SK-N-SH treated with all-trans-retinoic acid at 6 μM for 48 hours (cell line): ENCODE measurements at regions not wholly inside any gene's neighbourhood (a gene's known extent, or its start where the extent isn't known, plus 50 kb on each side); places are given as distances from the start of the nearest gene placed in this dataset.

ENCODE experiments used
- ARNTL ChIP-seq: fragments of 450-650 bp; formaldehyde crosslinking; IDR thresholded peaks from 2 replicates; pipeline ENCODE4 v1.5.0; 2020; ENCODE audit warnings: low read depth, mild to moderate bottlenecking, moderate library complexity, borderline replicate concordance
- CSRNP3 ChIP-seq: fragments of 250-450 bp; sonication (Bioruptor Pico); IDR thresholded peaks from 2 replicates; pipeline ENCODE4 v1.5.1; 2021; ENCODE audit warnings: mild to moderate bottlenecking, moderate library complexity
- ISL1 ChIP-seq: fragments of 250-450 bp; sonication (Bioruptor Pico); IDR thresholded peaks from 2 replicates; pipeline ENCODE4 v2.1.2; 2022; ENCODE audit warnings: mild to moderate bottlenecking, moderate library complexity
- OSR1 ChIP-seq: fragments of 250-450 bp; sonication (Bioruptor Pico); IDR thresholded peaks from 2 replicates; pipeline ENCODE4 v1.8.0; 2022; ENCODE audit warnings: moderate library complexity, mild to moderate bottlenecking, inconsistent platforms
- PATZ1 ChIP-seq: fragments of 250-450 bp; sonication (Bioruptor Pico); IDR thresholded peaks from 2 replicates; pipeline ENCODE4 v1.8.0; 2020; ENCODE audit warnings: mild to moderate bottlenecking, moderate library complexity, borderline replicate concordance
- PPARA ChIP-seq: fragments of 250-450 bp; sonication (Bioruptor Pico); IDR thresholded peaks from 2 replicates; pipeline ENCODE4 v1.5.0; 2020; ENCODE audit warnings: mild to moderate bottlenecking, borderline replicate concordance
- SNAI2 ChIP-seq: fragments of 250-450 bp; sonication (Bioruptor Pico); IDR thresholded peaks from 2 replicates; pipeline ENCODE4 v1.5.0; 2020; ENCODE audit warnings: mild to moderate bottlenecking, moderate library complexity
- TCF4 ChIP-seq: fragments of 250-450 bp; sonication (Bioruptor Pico); IDR thresholded peaks from 2 replicates; pipeline ENCODE4 v1.8.0; 2021; ENCODE audit warnings: mild to moderate bottlenecking, moderate library complexity, borderline replicate concordance

GRCh38 chr10:6647811-6648526, 67.9 kb upstream of the PRKCQ start:
- no peak for TF ChIP-seq OSR1 (CRISPR knock-in tag)
- TF ChIP-seq ISL1 (CRISPR knock-in tag): no peak
- TF ChIP-seq TCF4 (CRISPR knock-in tag): no peak
- TF ChIP-seq ARNTL (CRISPR knock-in tag): no peak
- TF ChIP-seq PPARA: no peak
- no peak for TF ChIP-seq PATZ1
- TF ChIP-seq CSRNP3 (CRISPR knock-in tag): no peak
- TF ChIP-seq SNAI2 (CRISPR knock-in tag): no peak
